Neuronal stem cell (in vitro differentiated cells): ENCODE measurements at regions not wholly inside any gene's neighbourhood (a gene's known extent, or its start where the extent isn't known, plus 50 kb on each side); places are given as distances from the start of the nearest gene placed in this dataset.
A peak's percentile ranks its signal among the peaks of the same experiment; 100 is the strongest.

Experiments used
- DNase-seq: peaks from one replicate; pipeline ENCODE4 v3.0.0-alpha.2; 2013; ENCODE audit warnings: low spot score
- H2AFZ ChIP-seq: one replicate; pipeline ENCODE4 v1.6.1; 2013; ENCODE audit warnings: mild to moderate bottlenecking, low read length, inconsistent platforms
- H2AK5ac ChIP-seq: 2 replicates; pipeline ENCODE4 v1.6.1; 2013; ENCODE audit warnings: low read depth, mild to moderate bottlenecking, inconsistent platforms, low read length, moderate library complexity, mixed read lengths
- H2BK120ac ChIP-seq: 2 replicates; pipeline ENCODE4 v1.6.1; 2013; ENCODE audit warnings: low read depth, mild to moderate bottlenecking, inconsistent platforms, low read length, moderate library complexity, mixed read lengths
- H2BK12ac ChIP-seq: one replicate; pipeline ENCODE4 v1.6.1; 2013; ENCODE audit warnings: low read length, inconsistent platforms
- H2BK15ac ChIP-seq: 2 replicates; pipeline ENCODE4 v1.6.1; 2013; ENCODE audit warnings: mild to moderate bottlenecking, low read length, inconsistent platforms, mixed read lengths
- H2BK5ac ChIP-seq: one replicate; pipeline ENCODE4 v1.6.1; 2013; ENCODE audit warnings: inconsistent platforms, mild to moderate bottlenecking, low read length, moderate library complexity
- H3K14ac ChIP-seq: one replicate; pipeline ENCODE4 v1.6.1; 2013; ENCODE audit warnings: low read length, inconsistent platforms
- H3K18ac ChIP-seq: 2 replicates; pipeline ENCODE4 v1.6.1; 2013; ENCODE audit warnings: low read length, inconsistent platforms
- H3K23ac ChIP-seq: 2 replicates; pipeline ENCODE4 v1.6.1; 2013; ENCODE audit warnings: low read depth, mild to moderate bottlenecking, mixed read lengths, low read length, inconsistent platforms; ENCODE audit not compliant: poor library complexity
- H3K27ac ChIP-seq: replicated peaks from 3 replicates; pipeline ENCODE4 v1.5.1; 2013; ENCODE audit warnings: low read length, inconsistent platforms
- H3K27me3 ChIP-seq, 3 experiments: 2 replicates each; pipeline ENCODE4 v1.6.1; 2013; ENCODE audit warnings: low read length in 3 of 3, mild to moderate bottlenecking in 2 of 3, inconsistent platforms in 1 of 3, low read depth in 1 of 3, mixed read lengths in 1 of 3, moderate library complexity in 1 of 3; ENCODE audit not compliant: control insufficient read depth in 3 of 3, insufficient read depth in 3 of 3
- H3K36me3 ChIP-seq, 2 donors: replicated peaks in 1 of 2; 2 replicates each; pipeline ENCODE4 v1.6.1; 2013; ENCODE audit warnings: low read length in 2 of 2; ENCODE audit not compliant: control insufficient read depth in 2 of 2, insufficient read depth in 2 of 2
- H3K4ac ChIP-seq: 2 replicates; pipeline ENCODE4 v1.6.1; 2013; ENCODE audit warnings: inconsistent platforms, mild to moderate bottlenecking, low read length, moderate library complexity
- H3K4me1 ChIP-seq, 2 donors: 1 replicate in 1 of 2; 2 replicates in 1 of 2; pipeline ENCODE4 v1.6.1; 2013; ENCODE audit warnings: low read length in 2 of 2, low read depth in 1 of 2; ENCODE audit not compliant: control insufficient read depth in 2 of 2, insufficient read depth in 1 of 2
- H3K4me2 ChIP-seq: one replicate; pipeline ENCODE4 v1.6.1; 2013; ENCODE audit warnings: mild to moderate bottlenecking, low read length, inconsistent platforms; ENCODE audit not compliant: insufficient read depth, poor library complexity, severe bottlenecking
- H3K4me3 ChIP-seq, 2 donors: 2 replicates each; pipeline ENCODE4 v1.5.1; 2013; ENCODE audit warnings: low read length in 2 of 2, mild to moderate bottlenecking in 2 of 2, inconsistent platforms in 1 of 2, moderate library complexity in 1 of 2
- H3K79me1 ChIP-seq: one replicate; pipeline ENCODE4 v1.6.1; 2013; ENCODE audit warnings: low read depth, mild to moderate bottlenecking, inconsistent platforms, low read length, moderate library complexity
- H3K9ac ChIP-seq: one replicate; pipeline ENCODE4 v1.6.1; 2013; ENCODE audit warnings: mild to moderate bottlenecking, low read depth, low read length, inconsistent platforms; ENCODE audit not compliant: poor library complexity
- H3K9me3 ChIP-seq, 2 donors: replicated peaks in 1 of 2; 2 replicates each; pipeline versions ENCODE3 to v1.6.1; 2013; ENCODE audit warnings: low read length in 2 of 2, mild to moderate bottlenecking in 2 of 2, inconsistent platforms in 1 of 2, low read depth in 1 of 2, mixed read lengths in 1 of 2, moderate library complexity in 1 of 2; ENCODE audit not compliant: control insufficient read depth in 2 of 2, insufficient read depth in 1 of 2
- H4K8ac ChIP-seq: one replicate; pipeline ENCODE4 v1.6.1; 2013; ENCODE audit warnings: low read depth, mild to moderate bottlenecking, inconsistent platforms, low read length, moderate library complexity
- H4K91ac ChIP-seq: one replicate; pipeline ENCODE4 v1.6.1; 2013; ENCODE audit warnings: low read length, low read depth, mild to moderate bottlenecking, inconsistent platforms; ENCODE audit not compliant: poor library complexity
- WGBS, 2 donors: extraction: QIAGEN DNeasy Blood & Tissue Kit; methylation state at CpG; one replicate each; pipeline ENCODE4 v1.1.7; 2013; ENCODE audit warnings: missing lambda C conversion rate in 2 of 2, mixed read lengths in 1 of 2; ENCODE audit not compliant: insufficient read length in 2 of 2, insufficient replicate concordance in 1 of 2; ENCODE audit errors: extremely low coverage in 2 of 2; 5-methylcytosine and 5-hydroxymethylcytosine counted together

GRCh38 chr9:13568405-13568804 is 288.9 kb upstream of the MPDZ start:
- no peak overlapping the region for H3K4me3 ChIP-seq
- DNase-seq = no peak
- no peaks in the 10 kb centered on the region for H3K27me3 ChIP-seq

GRCh38 chr9:13567833-13568232 is 288.3 kb upstream of the MPDZ start:
- DNase-seq = no peak
- H3K9ac ChIP-seq = no peak overlapping the region
- H4K8ac ChIP-seq = no peak overlapping the region
- no peaks in the 10 kb centered on the region for H3K79me1 ChIP-seq
- peaks cover 2 to 11% of the 10 kb centered on the region in 2 donors for H3K4me1 ChIP-seq
- no peaks in the 10 kb centered on the region for H3K36me3 ChIP-seq
- H3K27me3 ChIP-seq = no peaks in the 10 kb centered on the region
- no CpG with 5 or more reads among the region's 4 CpGs for WGBS, 2 donors
- no peaks in the 10 kb centered on the region for H3K9me3 ChIP-seq
- no peak overlapping the region for H3K4me2 ChIP-seq
- H3K4me3 ChIP-seq = no peak overlapping the region
- no peak overlapping the region for H2BK5ac ChIP-seq
- no peak overlapping the region for H4K91ac ChIP-seq
- H2AFZ ChIP-seq = no peak overlapping the region
- H3K14ac ChIP-seq = no peak overlapping the region
- no peak overlapping the region for H3K27ac ChIP-seq
- H3K23ac ChIP-seq = no peak overlapping the region
- H2BK12ac ChIP-seq = no peak overlapping the region
- H2BK120ac ChIP-seq = no peak overlapping the region
- H3K18ac ChIP-seq = no peak overlapping the region
- no peak overlapping the region for H3K4ac ChIP-seq
- no peak overlapping the region for H2AK5ac ChIP-seq
- no peak overlapping the region for H2BK15ac ChIP-seq

More at GRCh38 chr9:13568405-13568804, 288.9 kb upstream of the MPDZ start:
- Histone ChIP-seq H2AFZ (peak overlapping the region; percentile 93), H3K23ac (no peak overlapping the region), H2BK15ac (no peak overlapping the region), H3K14ac (no peak overlapping the region), H3K18ac (no peak overlapping the region), H3K9me3 (no peaks in the 10 kb centered on the region), H2AK5ac (no peak overlapping the region), H2BK5ac (no peak overlapping the region), H2BK12ac (no peak overlapping the region), H4K91ac (no peak overlapping the region), H2BK120ac (no peak overlapping the region), H3K4me1 (peaks cover 2 to 11% of the 10 kb centered on the region in 2 donors), H4K8ac (no peak overlapping the region), H3K36me3 (no peaks in the 10 kb centered on the region), H3K9ac (no peak overlapping the region), H3K4ac (no peak overlapping the region), H3K79me1 (no peaks in the 10 kb centered on the region), H3K27ac (no peak overlapping the region), H3K4me2 (peak overlapping the region; percentile 29)
- WGBS, 2 donors = no CpG with 5 or more reads among the region's 3 CpGs

- no peak overlapping the region for H2BK15ac ChIP-seq
- H2BK120ac ChIP-seq = no peak overlapping the region
- H3K23ac ChIP-seq = no peak overlapping the region
- WGBS, 2 donors = no CpG with 5 or more reads among the region's 2 CpGs
- H3K36me3 ChIP-seq = no peaks in the 10 kb centered on the region
- no peaks in the 10 kb centered on the region for H3K4me1 ChIP-seq
- H3K27me3 ChIP-seq = no peaks in the 10 kb centered on the region
- H3K4me3 ChIP-seq = no peak overlapping the region
- H3K14ac ChIP-seq = no peak overlapping the region
- no peaks in the 10 kb centered on the region for H3K9me3 ChIP-seq
- H3K9ac ChIP-seq = no peak overlapping the region
- no peak overlapping the region for H4K91ac ChIP-seq
- H2BK12ac ChIP-seq = no peak overlapping the region
- H3K18ac ChIP-seq = no peak overlapping the region
- H2BK5ac ChIP-seq = no peak overlapping the region
- H2AK5ac ChIP-seq = no peak overlapping the region
- DNase-seq = no peak
- H3K4ac ChIP-seq = no peak overlapping the region
- H3K4me2 ChIP-seq = no peak overlapping the region
- no peak overlapping the region for H4K8ac ChIP-seq
- H3K79me1 ChIP-seq = no peaks in the 10 kb centered on the region
- no peak overlapping the region for H3K27ac ChIP-seq
- no peak overlapping the region for H2AFZ ChIP-seq
These were observed 278.3 kb upstream of the MPDZ start for GRCh38 chr9:13557746-13558145.

GRCh38 chr9:13556656-13557055 is 277.2 kb upstream of the MPDZ start:
- Histone ChIP-seq H3K9me3 (no peaks in the 10 kb centered on the region), H4K91ac (no peak overlapping the region), H2BK15ac (no peak overlapping the region), H3K27me3 (no peaks in the 10 kb centered on the region), H3K4me1 (no peaks in the 10 kb centered on the region), H3K36me3 (no peaks in the 10 kb centered on the region), H2BK120ac (no peak overlapping the region), H3K23ac (no peak overlapping the region), H3K18ac (no peak overlapping the region), H3K14ac (no peak overlapping the region), H3K9ac (no peak overlapping the region), H2AFZ (no peak overlapping the region), H4K8ac (no peak overlapping the region), H3K79me1 (no peaks in the 10 kb centered on the region), H2BK12ac (no peak overlapping the region), H3K4me2 (no peak overlapping the region), H3K27ac (no peak overlapping the region), H3K4me3 (no peak overlapping the region), H3K4ac (no peak overlapping the region), H2BK5ac (no peak overlapping the region), H2AK5ac (no peak overlapping the region)
- no peak for DNase-seq
- no CpG with 5 or more reads among the region's 2 CpGs for WGBS, 2 donors
